Lower leg skin (tissue), 3 donors: ENCODE measurements at regions not wholly inside any gene's neighbourhood (a gene's known extent, or its start where the extent isn't known, plus 50 kb on each side); places are given as distances from the start of the nearest gene placed in this dataset.

Source experiments
- CTCF ChIP-seq, 3 donors: fragments of 450-650 bp; IDR thresholded peaks; one replicate each; pipeline ENCODE4 v1.5.1; 2016; ENCODE audit warnings: antibody characterized with exemption in 3 of 3, mild to moderate bottlenecking in 3 of 3, moderate library complexity in 2 of 3
- POLR2A ChIP-seq, 2 donors: fragments of 450-650 bp; IDR thresholded peaks; one replicate each; pipeline ENCODE4 v1.6.1; 2016 to 2017; ENCODE audit warnings: antibody characterized with exemption in 2 of 2, mild to moderate bottlenecking in 1 of 2, moderate library complexity in 1 of 2

- TF ChIP-seq POLR2A (IDR thresholded peaks at IDR 0.05): no peak
- TF ChIP-seq CTCF (IDR thresholded peaks at IDR 0.05): no peak
Observed at GRCh38 chr1:70714149-70714548, 303.1 kb downstream of the CTH start.
